Mesenchymal stem cell (in vitro differentiated cells and primary cell): ENCODE measurements at regions not wholly inside any gene's neighbourhood (a gene's known extent, or its start where the extent isn't known, plus 50 kb on each side); places are given as distances from the start of the nearest gene placed in this dataset.

Source experiments
- DNase-seq: peaks from one replicate; pipeline ENCODE4 v3.0.0-alpha.2; 2013
- H2AFZ ChIP-seq: one replicate; pipeline ENCODE4 v1.6.1; 2013; ENCODE audit warnings: low read depth, mild to moderate bottlenecking, control low read depth, inconsistent platforms, low read length, moderate library complexity
- H2AK5ac ChIP-seq: 2 replicates; pipeline ENCODE4 v1.6.1; 2013; ENCODE audit warnings: low read length, moderate library complexity, mild to moderate bottlenecking, inconsistent platforms; ENCODE audit not compliant: severe bottlenecking
- H2BK120ac ChIP-seq: one replicate; pipeline ENCODE4 v1.6.1; 2013; ENCODE audit warnings: low read depth, mild to moderate bottlenecking, inconsistent platforms, low read length, moderate library complexity
- H2BK12ac ChIP-seq, 2 experiments: one replicate each; pipeline ENCODE4 v1.6.1; 2013; ENCODE audit warnings: inconsistent platforms in 2 of 2, low read length in 2 of 2, mild to moderate bottlenecking in 2 of 2, moderate library complexity in 2 of 2, control low read depth in 1 of 2
- H2BK15ac ChIP-seq: one replicate; pipeline ENCODE4 v1.6.1; 2013; ENCODE audit warnings: mild to moderate bottlenecking, low read depth, inconsistent platforms; ENCODE audit not compliant: poor library complexity, severe bottlenecking
- H2BK5ac ChIP-seq: 2 replicates; pipeline ENCODE4 v1.6.1; 2013; ENCODE audit warnings: low read depth, mild to moderate bottlenecking, low read length, control low read depth, inconsistent platforms; ENCODE audit not compliant: poor library complexity, severe bottlenecking
- H3K14ac ChIP-seq, 2 experiments: one replicate each; pipeline ENCODE4 v1.6.1; 2013; ENCODE audit warnings: inconsistent platforms in 2 of 2, low read length in 2 of 2, control low read depth in 1 of 2, mild to moderate bottlenecking in 1 of 2, moderate library complexity in 1 of 2
- H3K18ac ChIP-seq, 2 experiments: one replicate each; pipeline ENCODE4 v1.6.1; 2013; ENCODE audit warnings: inconsistent platforms in 2 of 2, low read length in 2 of 2, control low read depth in 1 of 2, low read depth in 1 of 2, mild to moderate bottlenecking in 1 of 2
- H3K23ac ChIP-seq, 2 experiments: one replicate each; pipeline ENCODE4 v1.6.1; 2013; ENCODE audit warnings: inconsistent platforms in 2 of 2, low read length in 2 of 2, mild to moderate bottlenecking in 2 of 2, moderate library complexity in 2 of 2, control low read depth in 1 of 2
- H3K27ac ChIP-seq: 2 replicates; pipeline ENCODE4 v1.5.1; 2013; ENCODE audit warnings: mild to moderate bottlenecking, moderate library complexity, low read length, control low read depth, inconsistent platforms; ENCODE audit not compliant: poor library complexity, severe bottlenecking
- H3K27me3 ChIP-seq, 2 experiments: 2 replicates each; pipeline versions ENCODE4 v1.6.1 to v1.7.0; 2013; ENCODE audit warnings: low read length in 2 of 2, mild to moderate bottlenecking in 2 of 2, moderate library complexity in 2 of 2, control low read depth in 1 of 2, inconsistent platforms in 1 of 2; ENCODE audit not compliant: control insufficient read depth in 1 of 2, insufficient read depth in 1 of 2
- H3K36me3 ChIP-seq, 2 experiments: 2 replicates each; pipeline versions ENCODE4 v1.6.1 to v1.7.0; 2013; ENCODE audit warnings: low read length in 2 of 2, control low read depth in 1 of 2, inconsistent platforms in 1 of 2, low read depth in 1 of 2, mild to moderate bottlenecking in 1 of 2; ENCODE audit not compliant: insufficient read depth in 2 of 2, control insufficient read depth in 1 of 2
- H3K4ac ChIP-seq, 2 experiments: one replicate each; pipeline ENCODE4 v1.6.1; 2013; ENCODE audit warnings: inconsistent platforms in 2 of 2, low read length in 2 of 2, mild to moderate bottlenecking in 2 of 2, moderate library complexity in 2 of 2, control low read depth in 1 of 2, low read depth in 1 of 2
- H3K4me1 ChIP-seq: 2 replicates; pipeline ENCODE4 v1.6.1; 2013; ENCODE audit warnings: low read depth, low read length, control low read depth; ENCODE audit not compliant: control insufficient read depth, insufficient read depth
- H3K4me2 ChIP-seq: 2 replicates; pipeline ENCODE4 v1.6.1; 2013; ENCODE audit warnings: low read length, mild to moderate bottlenecking, inconsistent platforms; ENCODE audit not compliant: poor library complexity, severe bottlenecking
- H3K4me3 ChIP-seq, 2 experiments: 2 replicates each; pipeline versions ENCODE4 v1.5.1 to v1.7.0; 2013; ENCODE audit warnings: low read length in 2 of 2, mild to moderate bottlenecking in 2 of 2, control low read depth in 1 of 2, low read depth in 1 of 2; ENCODE audit not compliant: insufficient read depth in 1 of 2
- H3K79me1 ChIP-seq: replicated peaks from 2 replicates; pipeline ENCODE4 v1.6.1; 2013; ENCODE audit warnings: mild to moderate bottlenecking, control low read depth, low read length, inconsistent platforms; ENCODE audit not compliant: poor library complexity, severe bottlenecking
- H3K9ac ChIP-seq: 2 replicates; pipeline ENCODE4 v1.7.0; 2013; ENCODE audit warnings: mild to moderate bottlenecking, low read length, moderate library complexity
- H3K9me3 ChIP-seq: 2 replicates; pipeline ENCODE4 v1.7.0; 2013; ENCODE audit warnings: mild to moderate bottlenecking, low read length; ENCODE audit not compliant: control insufficient read depth
- H4K8ac ChIP-seq: one replicate; pipeline ENCODE4 v1.6.1; 2013; ENCODE audit warnings: inconsistent platforms, mild to moderate bottlenecking, low read length, moderate library complexity
- H4K91ac ChIP-seq: one replicate; pipeline ENCODE4 v1.6.1; 2013; ENCODE audit warnings: mild to moderate bottlenecking, low read length, inconsistent platforms
- WGBS: methylation state at CpG from one replicate; pipeline ENCODE4 v1.1.7; 2013; ENCODE audit warnings: mixed read lengths; 5-methylcytosine and 5-hydroxymethylcytosine counted together

DNA sequence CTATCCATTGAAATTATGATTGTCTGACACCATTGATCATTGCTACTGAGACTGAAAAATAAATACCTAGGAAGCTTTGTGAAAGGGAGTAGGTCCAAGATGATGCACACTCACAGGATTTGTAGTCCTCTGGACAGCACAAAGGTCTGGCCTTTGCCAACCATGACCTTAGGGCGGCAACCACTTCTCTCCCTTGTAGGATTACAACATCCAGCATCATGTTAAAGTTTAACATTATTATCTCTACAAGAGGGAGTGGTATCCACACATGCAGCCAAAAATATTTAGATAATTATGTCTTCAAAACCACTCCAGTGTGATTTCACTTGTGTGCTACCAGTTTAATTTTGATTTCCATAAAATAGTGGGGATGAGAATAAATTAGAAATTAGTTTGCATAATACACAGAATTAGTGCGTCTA is 51.1 kb upstream of the NHSL1 start:
- Histone ChIP-seq H2BK5ac (no peak overlapping the region), H2BK15ac (no peak overlapping the region), H3K4me3 (no peak overlapping the region), H3K4ac (no peak overlapping the region), H3K9ac (peak overlapping the region; percentile 31), H3K9me3 (no peaks in the 10 kb centered on the region), H3K4me1 (peaks cover 6% of the 10 kb centered on the region), H3K27ac (no peak overlapping the region), H3K14ac (peak overlapping the region in 1 of 2 experiments; percentile 53), H3K18ac (no peak overlapping the region), H3K79me1 (peaks cover 16% of the 10 kb centered on the region), H2BK12ac (no peak overlapping the region), H3K23ac (no peak overlapping the region), H4K8ac (no peak overlapping the region), H3K36me3 (no peaks in the 10 kb centered on the region), H2AFZ (no peak overlapping the region), H4K91ac (no peak overlapping the region), H3K4me2 (no peak overlapping the region), H2AK5ac (no peak overlapping the region), H2BK120ac (no peak overlapping the region), H3K27me3 (no peaks in the 10 kb centered on the region)
- WGBS: 100% methylated on average over 1 of the region's 2 CpGs
- DNase-seq: no peak

DNA sequence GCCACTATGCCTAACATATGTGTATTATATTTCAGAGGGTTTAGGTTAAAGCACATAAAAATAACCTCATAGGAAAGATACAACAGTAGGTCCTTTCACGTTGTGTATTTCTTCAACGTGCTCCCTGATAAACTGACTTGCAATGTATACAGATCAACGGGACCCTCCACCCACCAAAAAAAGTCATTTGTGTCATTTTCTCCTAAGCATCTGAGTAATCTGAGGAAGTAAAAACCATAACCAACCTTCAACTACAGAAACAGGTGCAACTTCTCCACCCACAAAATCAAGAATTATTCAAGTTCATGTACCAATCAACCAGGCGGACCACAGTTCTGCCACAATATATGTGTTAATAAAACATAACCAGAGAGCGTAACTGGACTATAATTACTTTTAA is 54.9 kb upstream of the NHSL1 start:
- Histone ChIP-seq H2BK12ac (no peak overlapping the region), H2BK15ac (no peak overlapping the region), H2AK5ac (no peak overlapping the region), H4K91ac (no peak overlapping the region), H3K4me2 (no peak overlapping the region), H3K4ac (no peak overlapping the region), H3K18ac (no peak overlapping the region), H3K23ac (no peak overlapping the region), H2BK120ac (no peak overlapping the region), H4K8ac (no peak overlapping the region), H3K79me1 (peaks cover 16% of the 10 kb centered on the region), H3K27ac (no peak overlapping the region), H3K4me3 (no peak overlapping the region), H3K14ac (no peak overlapping the region), H2BK5ac (no peak overlapping the region), H2AFZ (no peak overlapping the region), H3K9me3 (no peaks in the 10 kb centered on the region), H3K27me3 (no peaks in the 10 kb centered on the region), H3K9ac (no peak overlapping the region), H3K4me1 (peaks cover 2% of the 10 kb centered on the region), H3K36me3 (no peaks in the 10 kb centered on the region)
- 93% methylated on average over 5 of the region's 5 CpGs for WGBS
- no peak for DNase-seq

DNA sequence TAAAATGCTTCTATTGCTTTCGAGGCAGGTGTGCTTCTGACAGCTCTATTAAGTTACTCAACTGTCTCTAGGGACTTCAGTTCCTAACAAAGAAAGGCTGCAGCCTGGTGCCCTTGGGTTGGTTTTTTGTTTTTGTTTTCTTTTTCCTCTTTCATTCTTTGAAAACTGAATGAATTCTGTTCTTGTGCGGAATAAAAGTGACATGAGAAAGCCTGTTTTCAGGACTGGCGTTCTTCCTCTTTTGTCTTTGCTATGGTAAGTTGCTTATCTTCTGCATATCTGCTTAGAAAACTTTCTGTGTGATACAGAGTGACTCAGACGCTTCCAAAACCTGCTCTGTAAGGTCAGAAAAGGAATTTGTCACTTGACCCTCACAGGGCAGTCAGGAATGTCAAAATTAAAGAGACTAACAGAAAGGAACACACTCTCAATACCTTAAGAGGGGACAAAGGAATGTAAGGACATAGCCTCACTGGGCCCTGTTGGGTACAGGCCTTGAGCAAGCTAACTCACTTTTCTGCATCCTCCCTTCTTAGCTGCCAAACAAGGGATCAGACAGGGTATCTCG is 56.2 kb upstream of the NHSL1 start:
- Histone ChIP-seq H3K14ac (no peak overlapping the region), H3K23ac (no peak overlapping the region), H3K4ac (no peak overlapping the region), H2BK15ac (no peak overlapping the region), H3K18ac (no peak overlapping the region), H2AFZ (no peak overlapping the region), H3K4me2 (no peak overlapping the region), H3K9ac (no peak overlapping the region), H3K27ac (peak overlapping the region; percentile 18), H3K36me3 (no peaks in the 10 kb centered on the region), H4K8ac (no peak overlapping the region), H2BK5ac (no peak overlapping the region), H3K27me3 (no peaks in the 10 kb centered on the region), H2AK5ac (no peak overlapping the region), H2BK120ac (no peak overlapping the region), H4K91ac (no peak overlapping the region), H3K4me1 (no peaks in the 10 kb centered on the region), H2BK12ac (no peak overlapping the region), H3K4me3 (no peak overlapping the region), H3K9me3 (no peaks in the 10 kb centered on the region), H3K79me1 (peaks cover 16% of the 10 kb centered on the region)
- peak; percentile 49 for DNase-seq
- WGBS: 15% methylated on average over 4 of the region's 5 CpGs

DNA sequence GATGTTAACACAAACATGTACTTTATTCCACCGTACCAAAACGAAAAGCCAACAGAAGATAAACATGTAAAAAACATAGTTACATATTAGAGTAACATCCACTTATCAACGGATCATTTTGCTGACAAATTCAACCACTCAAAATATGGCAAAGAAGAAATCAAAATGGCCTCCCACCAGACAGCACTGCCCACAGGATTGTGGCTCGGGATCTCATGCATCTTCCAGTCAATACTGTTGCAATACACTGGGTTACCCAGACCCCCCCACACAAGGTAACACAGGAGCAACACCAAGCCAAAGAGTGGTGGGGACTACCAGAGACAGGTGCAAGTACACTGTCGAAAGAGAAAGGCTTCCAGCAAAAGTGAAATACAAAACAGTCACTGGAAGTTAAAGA is 57.9 kb upstream of the NHSL1 start:
- Histone ChIP-seq H2BK15ac (no peak overlapping the region), H4K8ac (no peak overlapping the region), H2BK120ac (no peak overlapping the region), H3K4ac (no peak overlapping the region), H4K91ac (no peak overlapping the region), H3K4me2 (no peak overlapping the region), H3K79me1 (peaks cover 16% of the 10 kb centered on the region), H2BK5ac (no peak overlapping the region), H3K23ac (no peak overlapping the region), H3K36me3 (no peaks in the 10 kb centered on the region), H3K9ac (no peak overlapping the region), H3K27ac (no peak overlapping the region), H2AFZ (no peak overlapping the region), H3K4me3 (no peak overlapping the region), H3K27me3 (no peaks in the 10 kb centered on the region), H2BK12ac (no peak overlapping the region), H3K14ac (no peak overlapping the region), H3K18ac (no peak overlapping the region), H3K4me1 (no peaks in the 10 kb centered on the region), H3K9me3 (no peaks in the 10 kb centered on the region), H2AK5ac (no peak overlapping the region)
- 94% methylated on average over 5 of the region's 5 CpGs for WGBS
- DNase-seq: no peak
